GM18873 (cell line): ENCODE measurements at regions not wholly inside any gene's neighbourhood (a gene's known extent, or its start where the extent isn't known, plus 50 kb on each side); places are given as distances from the start of the nearest gene placed in this dataset.

Experiments
- ATAC-seq: cut with Tn5 transposase; IDR thresholded peaks from one replicate; pipeline ENCODE4 v1.9.1; 2021; ENCODE audit warnings: mild to moderate bottlenecking, moderate library complexity, moderate number of reproducible peaks; ENCODE audit not compliant: unreplicated experiment, low FRiP score

DNA sequence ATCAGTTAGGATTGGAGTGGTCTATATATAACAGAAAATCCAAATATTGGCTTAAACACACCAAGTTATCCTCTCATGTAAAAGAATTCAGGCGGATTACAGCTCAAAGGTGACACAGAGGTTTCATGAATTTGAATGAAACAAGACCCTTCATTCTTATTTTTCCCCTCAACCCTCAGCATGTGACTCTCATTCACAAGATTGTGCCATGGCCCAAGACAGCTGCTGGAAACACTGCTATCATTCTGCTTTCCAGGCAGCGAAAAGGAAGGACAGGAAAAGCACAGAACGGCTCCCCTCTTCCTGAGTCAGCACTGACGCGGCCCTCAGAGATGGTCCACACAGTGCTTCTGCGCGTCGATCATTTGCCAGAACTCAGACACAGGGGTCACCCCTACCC lies 891.0 kb upstream of the FRG1 start:
- no peak for ATAC-seq

- ATAC-seq, result no peak
These were observed 890.0 kb upstream of the FRG1 start for GRCh38 chr4:189050643-189051042.

DNA sequence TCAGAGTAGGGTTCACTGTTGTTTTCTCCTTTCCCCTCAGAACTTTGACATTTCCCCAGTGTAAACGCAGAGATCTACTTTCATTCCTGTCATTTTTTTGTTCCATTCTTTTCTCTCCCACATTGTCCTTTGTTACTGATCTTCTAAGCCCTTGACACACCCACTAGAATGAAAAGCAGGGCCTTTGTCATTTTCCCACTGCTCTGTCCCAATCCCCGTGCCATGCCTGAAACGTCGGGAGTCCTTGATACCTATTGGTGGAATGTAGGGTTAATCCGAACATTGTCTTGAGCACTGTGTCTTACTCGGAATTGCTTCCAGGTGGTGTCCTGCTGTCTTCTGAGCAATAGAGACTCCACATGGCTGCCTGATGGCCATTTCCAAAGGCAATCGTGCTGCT lies 887.1 kb upstream of the FRG1 start:
- no peak for ATAC-seq

DNA sequence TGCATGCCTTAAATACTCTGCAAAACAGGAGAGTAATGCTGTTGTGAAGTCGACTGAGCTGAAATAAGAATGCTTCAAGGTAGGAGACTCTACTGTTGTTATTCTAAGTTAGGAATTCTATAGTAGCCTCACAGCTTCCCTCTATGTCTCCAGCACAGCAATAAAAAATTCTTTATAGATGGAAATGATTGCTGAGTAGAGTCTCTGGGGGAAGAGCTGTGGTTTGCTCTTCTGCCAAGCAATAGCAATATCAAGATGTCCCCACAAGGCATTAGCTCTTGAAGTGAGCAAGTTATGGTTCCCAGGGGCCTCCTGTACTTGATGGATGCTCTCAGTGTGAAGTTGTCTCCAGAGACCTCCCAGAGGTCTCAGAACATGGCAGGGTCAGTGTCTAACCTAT lies 880.6 kb upstream of the FRG1 start:
- ATAC-seq, result no peak

- no peak for ATAC-seq
These were observed 878.4 kb upstream of the FRG1 start for GRCh38 chr4:189062047-189062820.

GRCh38 chr4:189069772-189070171 lies 870.9 kb upstream of the FRG1 start:
- no peak for ATAC-seq

GRCh38 chr4:189071241-189071640 lies 869.4 kb upstream of the FRG1 start:
- no peak for ATAC-seq

- no peak for ATAC-seq
These were observed 866.9 kb upstream of the FRG1 start for GRCh38 chr4:189073739-189074138.

- no peak for ATAC-seq
These were observed 858.8 kb upstream of the FRG1 start for GRCh38 chr4:189081826-189082225.

DNA sequence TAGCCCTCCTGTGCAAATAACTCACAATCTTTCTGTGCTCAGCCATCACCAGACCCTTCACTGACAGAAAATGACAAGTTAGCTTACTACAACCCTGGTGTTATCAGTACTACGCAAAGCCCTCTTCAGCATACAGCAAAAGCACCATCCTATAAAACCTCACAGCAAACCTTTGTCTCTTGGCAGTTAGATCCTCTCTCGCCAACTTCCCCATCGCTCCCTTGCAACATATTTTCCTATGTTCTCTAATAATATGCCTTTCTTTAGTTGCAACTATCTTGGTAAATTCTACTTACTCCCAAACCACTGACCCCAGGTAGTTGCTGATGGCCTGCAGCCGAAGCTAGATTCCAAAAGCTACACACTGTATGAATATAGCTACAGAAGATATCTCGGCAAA lies 856.9 kb upstream of the FRG1 start:
- no peak for ATAC-seq

GRCh38 chr4:189084671-189085070 lies 856.0 kb upstream of the FRG1 start:
- no peak for ATAC-seq

GRCh38 chr4:189087971-189088370 lies 852.7 kb upstream of the FRG1 start:
- no peak for ATAC-seq

DNA sequence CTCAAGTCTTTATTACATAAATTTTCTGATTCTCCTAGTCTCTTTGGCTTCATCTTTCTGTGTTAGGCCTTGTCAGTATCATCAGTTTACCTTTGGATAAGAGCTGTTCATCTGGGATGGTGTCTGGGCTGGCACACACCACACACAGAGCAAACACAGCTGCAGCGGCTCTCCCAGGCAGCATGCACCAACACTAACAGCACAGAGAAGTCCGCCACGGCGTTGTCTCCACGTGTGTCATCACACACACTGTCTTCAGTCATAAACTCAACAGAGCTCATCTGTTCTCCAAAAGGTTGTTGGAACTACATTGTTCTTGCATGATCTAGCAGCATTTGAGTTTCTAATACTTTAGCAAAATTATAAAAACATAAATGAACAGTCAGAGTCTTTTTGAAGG lies 851.9 kb upstream of the FRG1 start:
- no peak for ATAC-seq

- ATAC-seq, result no peak
These were observed 850.4 kb upstream of the FRG1 start for GRCh38 chr4:189090174-189090814.

- ATAC-seq, result no peak
These were observed 848.1 kb upstream of the FRG1 start for GRCh38 chr4:189092581-189092980.

GRCh38 chr4:189096108-189096507 lies 844.6 kb upstream of the FRG1 start:
- no peak for ATAC-seq

DNA sequence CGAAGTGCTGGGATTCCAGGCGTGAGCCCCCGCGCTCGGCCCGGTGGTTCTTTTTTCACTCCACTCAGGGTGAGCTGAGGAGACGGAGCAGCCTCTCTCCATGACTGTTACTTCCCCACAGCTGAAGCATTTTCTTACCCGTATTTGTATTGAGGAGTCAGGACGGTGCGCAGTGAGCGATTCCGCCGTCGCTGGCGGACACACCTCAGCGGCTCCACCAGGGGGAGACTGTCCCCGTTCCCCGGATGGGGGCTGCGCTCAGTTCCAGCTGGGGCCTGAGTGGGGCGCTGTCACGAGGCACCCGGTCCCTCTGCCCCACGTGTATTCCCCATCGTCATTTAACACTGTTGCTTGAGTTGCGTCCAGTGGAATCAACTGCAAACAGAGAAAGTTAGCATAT lies 844.0 kb upstream of the FRG1 start:
- ATAC-seq, result no peak

DNA sequence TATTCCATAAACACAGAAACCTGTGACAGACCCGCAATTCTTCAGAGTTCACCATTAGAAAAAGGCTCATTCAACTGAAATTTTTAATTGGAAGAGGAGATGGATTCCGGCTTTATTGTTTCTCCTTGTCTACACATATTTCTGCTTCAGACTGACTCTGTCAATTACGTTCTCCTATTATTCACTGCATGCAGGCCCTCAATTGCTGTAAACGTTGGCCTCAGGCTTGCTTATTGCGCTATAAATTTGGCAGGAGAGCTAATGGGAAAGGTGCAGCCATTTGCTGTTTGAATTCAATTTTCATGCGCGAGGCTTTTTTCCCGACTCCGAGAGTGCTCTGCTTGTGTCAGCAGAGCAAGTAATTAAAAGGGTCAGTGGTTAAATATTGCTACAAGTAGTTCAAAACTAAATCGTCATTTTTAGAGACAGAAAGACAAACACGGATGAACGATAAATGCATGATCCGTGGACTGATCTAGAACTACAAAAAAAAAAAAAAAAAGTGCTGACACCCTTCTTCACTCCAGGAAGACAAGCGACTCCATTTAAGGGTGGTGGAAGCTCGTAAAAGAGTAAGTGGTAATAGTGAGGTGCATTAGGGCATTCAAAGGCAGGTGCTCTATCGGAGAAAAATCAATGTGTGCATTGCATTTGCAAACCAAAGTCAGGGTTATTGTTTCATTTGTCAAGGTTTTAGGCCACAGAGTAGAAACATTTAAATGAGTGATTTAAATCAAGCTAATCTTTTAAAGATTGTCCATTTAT lies 841.6 kb upstream of the FRG1 start:
- ATAC-seq, result no peak

DNA sequence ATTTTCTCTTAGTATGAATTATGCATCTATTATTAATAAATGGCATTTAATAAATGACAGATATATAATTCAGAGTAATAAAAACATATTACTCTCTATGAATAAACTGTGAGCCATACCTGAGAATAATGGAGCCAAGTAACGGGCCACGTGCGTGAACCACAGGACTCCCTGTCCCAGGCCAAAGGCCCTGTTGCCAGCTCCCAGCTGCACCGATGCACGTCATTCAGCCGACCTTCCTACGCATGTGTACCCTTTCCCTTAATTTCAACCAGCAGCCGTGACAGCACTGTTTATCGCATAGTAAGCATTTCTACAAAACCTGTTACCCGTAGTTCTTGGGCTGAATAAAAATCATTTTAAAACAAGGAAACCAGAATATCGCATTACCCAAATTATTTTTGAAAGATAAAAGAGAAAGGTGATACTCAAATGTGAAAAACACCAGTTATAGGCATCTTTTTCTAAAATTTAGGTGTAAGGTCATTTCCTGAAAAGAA lies 827.2 kb upstream of the FRG1 start:
- no peak for ATAC-seq

- ATAC-seq, result no peak
These were observed 823.2 kb upstream of the FRG1 start for GRCh38 chr4:189117426-189117825.

DNA sequence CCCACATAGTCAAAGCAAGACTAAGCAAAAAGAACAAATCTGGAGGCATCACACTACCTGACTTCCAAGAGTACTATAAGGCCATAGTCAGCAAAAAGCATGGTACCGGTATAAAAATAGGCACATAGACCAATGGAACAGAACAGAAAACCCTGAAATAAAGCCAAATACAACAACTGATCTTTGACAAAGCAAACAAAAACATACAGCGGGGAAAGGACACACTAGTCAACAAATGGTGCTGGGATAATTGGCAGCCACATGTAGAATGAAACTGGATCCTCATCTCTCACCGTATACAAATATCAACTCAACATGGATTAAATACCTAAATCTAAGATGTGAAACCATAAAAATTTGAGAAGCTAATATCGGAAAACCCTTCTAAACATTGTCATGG lies 819.3 kb upstream of the FRG1 start:
- no peak for ATAC-seq
